GM23248 (cell line): ENCODE measurements at regions not wholly inside any gene's neighbourhood (a gene's known extent, or its start where the extent isn't known, plus 50 kb on each side); places are given as distances from the start of the nearest gene placed in this dataset.

Source experiments
- DNase-seq: peaks from one replicate; pipeline ENCODE4 v3.0.0-alpha.2; 2015
- H2AFZ ChIP-seq: fragments of 200-600 bp; sonication (generic); 2 replicates; pipeline ENCODE4 v1.6.1; 2016; ENCODE audit warnings: antibody characterized with exemption
- H3F3A ChIP-seq: fragments of 200-600 bp; sonication (generic); 2 replicates; pipeline ENCODE4 v1.6.1; 2016; ENCODE audit warnings: mild to moderate bottlenecking, antibody characterized with exemption, mixed run types; ENCODE audit not compliant: insufficient read depth
- H3K27ac ChIP-seq: fragments of 200-600 bp; sonication (generic); 2 replicates; pipeline ENCODE4 v1.5.1; 2016; ENCODE audit warnings: mild to moderate bottlenecking
- H3K27me3 ChIP-seq: fragments of 200-600 bp; sonication (generic); replicated peaks from 2 replicates; pipeline ENCODE4 v1.6.1; 2016; ENCODE audit warnings: mild to moderate bottlenecking; ENCODE audit not compliant: insufficient read depth
- H3K36me3 ChIP-seq: fragments of 200-600 bp; sonication (generic); 2 replicates; pipeline ENCODE4 v1.6.1; 2016; ENCODE audit warnings: low read depth, mild to moderate bottlenecking
- H3K4me1 ChIP-seq: fragments of 200-600 bp; sonication (generic); 2 replicates; pipeline ENCODE4 v1.6.1; 2016; ENCODE audit warnings: mild to moderate bottlenecking; ENCODE audit not compliant: insufficient read depth
- H3K4me2 ChIP-seq: fragments of 200-600 bp; sonication (generic); one replicate; pipeline ENCODE4 v1.6.1; 2016; ENCODE audit warnings: mild to moderate bottlenecking; ENCODE audit not compliant: unreplicated experiment
- H3K4me3 ChIP-seq: fragments of 200-600 bp; sonication (generic); 2 replicates; pipeline ENCODE4 v1.5.1; 2016; ENCODE audit warnings: mild to moderate bottlenecking
- H3K79me2 ChIP-seq: fragments of 200-600 bp; sonication (generic); 2 replicates; pipeline ENCODE4 v1.6.1; 2016; ENCODE audit warnings: mild to moderate bottlenecking; ENCODE audit not compliant: insufficient read depth
- H3K9ac ChIP-seq: fragments of 200-600 bp; sonication (generic); 2 replicates; pipeline ENCODE4 v1.6.1; 2016; ENCODE audit warnings: mild to moderate bottlenecking
- H3K9me2 ChIP-seq: fragments of 200-600 bp; sonication (generic); 2 replicates; pipeline ENCODE4 v1.6.1; 2016; ENCODE audit warnings: mixed run types, mild to moderate bottlenecking, moderate library complexity; ENCODE audit not compliant: insufficient read depth
- H3K9me3 ChIP-seq: fragments of 200-600 bp; sonication (generic); one replicate; pipeline ENCODE4 v1.6.1; 2017; ENCODE audit warnings: low read depth
- H4K20me1 ChIP-seq: fragments of 200-600 bp; sonication (generic); 2 replicates; pipeline ENCODE4 v1.6.0; 2016; ENCODE audit not compliant: insufficient read depth
- EZH2 ChIP-seq: fragments of 200-600 bp; sonication (generic); IDR thresholded peaks from 2 replicates; pipeline ENCODE4 v1.6.1; 2018; ENCODE audit warnings: antibody characterized with exemption, mild to moderate bottlenecking; ENCODE audit not compliant: insufficient read depth, poor library complexity, severe bottlenecking
- EZH2phosphoT487 ChIP-seq: fragments of 200-600 bp; sonication (generic); IDR thresholded peaks from 2 replicates; pipeline ENCODE4 v1.6.1; 2018; ENCODE audit warnings: antibody characterized with exemption, moderate library complexity, mild to moderate bottlenecking, low read depth; ENCODE audit not compliant: insufficient read depth
- WGBS, 2 experiments: methylation state at CpG; one replicate each; pipeline ENCODE4 v1.1.6; 2015 to 2017; ENCODE audit warnings: low lambda C conversion rate in 2 of 2, low coverage in 1 of 2; ENCODE audit errors: missing lambda C conversion rate in 2 of 2; 5-methylcytosine and 5-hydroxymethylcytosine counted together
- in situ Hi-C: fragments of 300-500 bp; cut with MboI; formaldehyde crosslinking; loops from 2 replicates; pipeline ENCODE4 v1.15.0; 2020

DNA sequence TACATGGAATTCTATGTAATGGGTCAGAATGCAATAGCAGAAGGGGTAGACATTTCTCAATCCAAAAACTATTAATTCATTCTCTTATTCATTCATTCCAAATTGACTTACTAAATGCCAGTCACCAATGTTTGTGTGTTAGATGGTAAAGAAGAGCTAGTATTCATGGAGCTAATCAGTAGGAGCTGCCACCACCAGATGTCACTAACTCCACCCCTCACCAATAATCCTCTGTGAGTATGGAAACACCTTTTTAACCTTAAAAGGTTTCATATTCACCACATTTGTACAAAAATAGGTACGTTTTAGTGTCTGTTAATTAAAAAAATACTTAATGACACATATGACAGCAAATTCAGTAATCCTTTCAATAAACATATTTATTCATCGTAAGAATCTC, 131.8 kb upstream of the PKN2 start:
- H3K4me1 ChIP-seq = no peaks in the 10 kb centered on the region
- no peaks in the 10 kb centered on the region for H3K9me2 ChIP-seq
- no peak for TF ChIP-seq EZH2phosphoT487
- no peak for TF ChIP-seq EZH2
- H3K9ac ChIP-seq = no peak overlapping the region
- no peaks in the 10 kb centered on the region for H3F3A ChIP-seq
- no peaks in the 10 kb centered on the region for H3K36me3 ChIP-seq
- DNase-seq = no peak
- no peak overlapping the region for H3K4me3 ChIP-seq
- in situ Hi-C loops = no loop called here
- WGBS, 2 experiments = 51 to 63% methylated on average over 2 of the region's 2 CpGs
- H3K9me3 ChIP-seq = no peaks in the 10 kb centered on the region
- no peak overlapping the region for H2AFZ ChIP-seq
- H3K79me2 ChIP-seq = no peaks in the 10 kb centered on the region
- H3K27me3 ChIP-seq = no peaks in the 10 kb centered on the region
- H4K20me1 ChIP-seq = no peaks in the 10 kb centered on the region
- H3K4me2 ChIP-seq = no peak overlapping the region
- no peak overlapping the region for H3K27ac ChIP-seq

DNA sequence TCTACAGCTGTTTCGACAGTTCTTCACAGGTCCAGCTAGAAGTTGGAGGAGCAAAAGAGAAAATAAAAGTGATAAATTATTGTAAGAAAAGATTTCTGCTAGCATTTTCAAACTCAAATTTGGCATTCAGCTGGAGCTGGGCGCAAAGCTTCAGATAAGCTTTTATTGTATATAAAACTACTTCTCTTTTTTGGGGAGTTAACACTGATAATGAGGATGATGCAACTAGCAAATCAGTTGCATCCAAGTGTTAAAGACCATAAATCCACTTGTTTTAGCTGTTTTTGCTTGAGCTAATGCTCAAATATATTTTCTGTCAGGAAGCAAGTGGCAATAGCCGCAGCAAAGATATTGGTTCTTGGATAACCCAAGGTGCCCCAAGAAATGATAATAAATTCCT, 127.1 kb upstream of the PKN2 start:
- Histone ChIP-seq H3F3A (no peaks in the 10 kb centered on the region), H3K9me2 (no peaks in the 10 kb centered on the region), H3K9ac (no peak overlapping the region), H3K36me3 (no peaks in the 10 kb centered on the region), H3K27me3 (no peaks in the 10 kb centered on the region; the same call in 1 of the 2 replicates), H3K4me1 (no peaks in the 10 kb centered on the region), H3K27ac (no peak overlapping the region), H3K79me2 (no peaks in the 10 kb centered on the region), H3K4me3 (no peak overlapping the region), H3K4me2 (no peak overlapping the region), H3K9me3 (no peaks in the 10 kb centered on the region), H2AFZ (no peak overlapping the region), H4K20me1 (no peaks in the 10 kb centered on the region)
- DNase-seq = no peak
- TF ChIP-seq EZH2phosphoT487 = no peak
- no peak for TF ChIP-seq EZH2
- in situ Hi-C loops = no loop called here
- WGBS, 2 experiments = 88 to 89% methylated on average over 3 of the region's 3 CpGs

DNA sequence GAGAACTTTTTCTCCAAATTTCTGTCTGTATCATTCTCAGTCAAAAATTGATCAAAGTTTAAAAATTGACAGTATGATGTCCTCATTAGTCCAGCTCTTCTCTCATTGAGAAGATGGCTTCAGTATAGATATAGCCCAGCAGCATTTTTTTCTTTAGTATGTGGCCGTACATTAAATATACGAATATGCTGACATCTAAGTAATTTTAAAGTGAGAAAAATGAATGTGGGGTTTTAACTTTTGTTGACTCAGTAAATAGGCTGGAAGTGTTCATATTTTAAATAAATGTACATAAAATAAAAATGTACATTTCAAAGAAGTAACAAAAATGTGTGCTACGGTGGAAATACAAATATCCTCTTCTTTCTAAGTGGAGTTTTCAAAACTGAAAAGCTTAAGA, 123.5 kb upstream of the PKN2 start:
- Histone ChIP-seq H4K20me1 (no peaks in the 10 kb centered on the region), H3F3A (no peaks in the 10 kb centered on the region), H3K4me1 (no peaks in the 10 kb centered on the region), H3K9me3 (no peaks in the 10 kb centered on the region), H3K9me2 (no peaks in the 10 kb centered on the region), H3K79me2 (no peaks in the 10 kb centered on the region), H3K4me2 (no peak overlapping the region), H3K4me3 (no peak overlapping the region), H2AFZ (no peak overlapping the region), H3K27ac (no peak overlapping the region), H3K9ac (no peak overlapping the region), H3K36me3 (no peaks in the 10 kb centered on the region), H3K27me3 (no peaks in the 10 kb centered on the region; the same call in 1 of the 2 replicates)
- 41 to 49% methylated on average over 3 of the region's 3 CpGs for WGBS, 2 experiments
- TF ChIP-seq EZH2phosphoT487 (no peak), EZH2 (no peak)
- DNase-seq = no peak
- in situ Hi-C loops = no loop called here

DNA sequence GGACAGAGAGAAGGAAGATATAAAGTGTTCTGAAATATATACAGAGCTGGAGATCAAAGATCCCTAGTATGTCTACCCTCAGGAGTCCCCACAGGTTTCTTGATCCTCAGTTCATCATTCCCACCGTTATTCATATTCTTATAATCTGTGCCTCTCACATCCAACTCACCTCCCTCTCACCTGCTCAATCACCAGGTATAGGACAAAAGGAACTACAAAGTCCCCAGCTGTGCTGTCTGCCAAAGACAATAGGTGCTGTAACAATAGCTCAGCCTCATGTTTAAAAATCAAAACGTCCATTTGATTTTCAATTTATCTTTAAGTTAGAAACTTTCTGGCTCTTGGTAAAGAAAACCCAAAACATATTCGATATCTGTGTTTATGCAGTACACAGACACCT, 121.1 kb upstream of the PKN2 start:
- no peaks in the 10 kb centered on the region for H3F3A ChIP-seq
- no peaks in the 10 kb centered on the region; the same call in 1 of the 2 replicates for H3K27me3 ChIP-seq
- no peak overlapping the region for H3K27ac ChIP-seq
- no peaks in the 10 kb centered on the region for H3K9me2 ChIP-seq
- H2AFZ ChIP-seq = no peak overlapping the region
- TF ChIP-seq EZH2 (no peak), EZH2phosphoT487 (no peak)
- no peak overlapping the region for H3K9ac ChIP-seq
- no peaks in the 10 kb centered on the region for H3K9me3 ChIP-seq
- H3K4me3 ChIP-seq = no peak overlapping the region
- no peaks in the 10 kb centered on the region for H3K79me2 ChIP-seq
- WGBS, 2 experiments = 1% methylated on average over 3 of the region's 3 CpGs
- no peaks in the 10 kb centered on the region for H4K20me1 ChIP-seq
- no peaks in the 10 kb centered on the region for H3K36me3 ChIP-seq
- no peak overlapping the region for H3K4me2 ChIP-seq
- in situ Hi-C loops = no loop called here
- no peak for DNase-seq
- H3K4me1 ChIP-seq = no peaks in the 10 kb centered on the region

DNA sequence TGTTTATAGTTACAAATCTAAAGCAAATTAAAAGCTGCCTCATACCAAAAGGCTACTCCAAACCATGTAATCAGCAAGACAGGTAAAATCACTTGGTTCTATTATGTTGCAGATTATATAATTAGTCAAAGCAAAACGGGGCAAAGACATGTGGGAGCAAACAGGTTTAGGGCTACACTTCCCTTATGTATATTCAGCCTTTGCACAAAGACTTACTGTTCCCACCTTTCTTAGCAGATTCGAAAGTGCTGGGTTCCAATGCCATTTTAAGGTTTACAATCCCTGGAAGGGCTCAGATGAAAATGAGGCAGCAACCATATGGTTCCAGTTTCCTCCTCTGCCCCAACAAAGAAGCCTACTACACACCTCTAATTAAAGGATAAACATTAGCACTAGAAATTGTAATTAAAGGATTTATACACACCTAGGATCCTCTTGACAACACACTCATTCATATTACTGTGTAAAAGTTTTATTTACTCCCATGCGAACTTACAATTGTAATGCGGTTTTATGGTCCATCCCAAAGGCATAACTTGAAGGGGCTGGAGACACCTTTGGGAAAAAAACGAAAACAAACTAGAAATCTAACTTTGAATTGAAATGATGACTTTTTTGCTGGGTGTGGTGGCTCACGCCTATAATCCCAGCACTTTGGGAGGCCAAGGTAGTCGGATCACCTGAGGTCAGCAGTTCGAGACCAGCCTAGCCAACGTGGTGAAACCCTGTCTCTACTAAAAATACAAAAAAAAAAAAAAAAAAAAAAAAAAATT, 117.3 kb upstream of the PKN2 start:
- TF ChIP-seq EZH2phosphoT487 = no peak
- no peak for TF ChIP-seq EZH2
- Histone ChIP-seq H2AFZ (no peak overlapping the region), H4K20me1 (no peaks in the 10 kb centered on the region), H3K9ac (no peak overlapping the region), H3K4me3 (no peak overlapping the region), H3K79me2 (no peaks in the 10 kb centered on the region), H3F3A (no peaks in the 10 kb centered on the region), H3K36me3 (no peaks in the 10 kb centered on the region), H3K9me2 (no peaks in the 10 kb centered on the region), H3K4me1 (no peaks in the 10 kb centered on the region), H3K27me3 (no peaks in the 10 kb centered on the region; the same call in 1 of the 2 replicates), H3K9me3 (no peaks in the 10 kb centered on the region), H3K27ac (no peak overlapping the region), H3K4me2 (no peak overlapping the region)
- DNase-seq = no peak
- WGBS, 2 experiments = 64% methylated on average over 9 of the region's 9 CpGs
- in situ Hi-C loops = no loop called here
